Mucosa of descending colon (tissue), 3 donors: ENCODE measurements at regions not wholly inside any gene's neighbourhood (a gene's known extent, or its start where the extent isn't known, plus 50 kb on each side); places are given as distances from the start of the nearest gene placed in this dataset.

Experiments
- ATAC-seq: fragments of 200-7000 bp; cut with Tn5 transposase; one replicate; pipeline ENCODE4 v1.9.1; 2020; ENCODE audit warnings: mild to moderate bottlenecking, moderate library complexity
- DNase-seq, 3 donors: peaks; one replicate each; pipeline ENCODE4 v3.0.0-alpha.2; 2020
- H3K36me3 ChIP-seq: fragments of 200-600 bp; one replicate; pipeline ENCODE4 v1.8.0; 2021; ENCODE audit warnings: low read depth, mild to moderate bottlenecking
- H3K4me1 ChIP-seq: fragments of 200-600 bp; one replicate; pipeline ENCODE4 v1.8.0; 2021; ENCODE audit warnings: low read depth, mild to moderate bottlenecking
- H3K4me3 ChIP-seq: fragments of 200-600 bp; one replicate; pipeline ENCODE4 v1.8.0; 2021; ENCODE audit warnings: mild to moderate bottlenecking
- H3K9me3 ChIP-seq: fragments of 200-600 bp; one replicate; pipeline ENCODE4 v1.8.0; 2021; ENCODE audit warnings: mild to moderate bottlenecking
- intact Hi-C, 2 donors: fragments of 100-400 bp; cut with DNase I in 1 of 2; cut with micrococcal nuclease in 1 of 2; formaldehyde crosslinking; loops; one replicate each; pipeline versions ENCODE4 v1.11.0 to v1.11.1; 2022; cut with DNase I, micrococcal nuclease
- TF ChIP-seq, protein P1 (sequence below): fragments of 200-600 bp; IDR thresholded peaks from one replicate; pipeline ENCODE4 v1.8.0; 2022; ENCODE audit warnings: antibody characterized with exemption, mild to moderate bottlenecking
- donor health status: DM: no; HTN: no; CAD: no; lungs with moderate emphysema.
- donor health status: DM: no; HTN: no; CAD: no.
- donor health status: DM: no; HTN: yes; CAD: no.

GRCh38 chr16:80015566-80015965, 415.0 kb upstream of the MAF start:
- H3K4me1 ChIP-seq = no peaks in the 10 kb centered on the region
- intact Hi-C loops = no loop called here
- no peak for DNase-seq
- TF ChIP-seq, protein P1, sequence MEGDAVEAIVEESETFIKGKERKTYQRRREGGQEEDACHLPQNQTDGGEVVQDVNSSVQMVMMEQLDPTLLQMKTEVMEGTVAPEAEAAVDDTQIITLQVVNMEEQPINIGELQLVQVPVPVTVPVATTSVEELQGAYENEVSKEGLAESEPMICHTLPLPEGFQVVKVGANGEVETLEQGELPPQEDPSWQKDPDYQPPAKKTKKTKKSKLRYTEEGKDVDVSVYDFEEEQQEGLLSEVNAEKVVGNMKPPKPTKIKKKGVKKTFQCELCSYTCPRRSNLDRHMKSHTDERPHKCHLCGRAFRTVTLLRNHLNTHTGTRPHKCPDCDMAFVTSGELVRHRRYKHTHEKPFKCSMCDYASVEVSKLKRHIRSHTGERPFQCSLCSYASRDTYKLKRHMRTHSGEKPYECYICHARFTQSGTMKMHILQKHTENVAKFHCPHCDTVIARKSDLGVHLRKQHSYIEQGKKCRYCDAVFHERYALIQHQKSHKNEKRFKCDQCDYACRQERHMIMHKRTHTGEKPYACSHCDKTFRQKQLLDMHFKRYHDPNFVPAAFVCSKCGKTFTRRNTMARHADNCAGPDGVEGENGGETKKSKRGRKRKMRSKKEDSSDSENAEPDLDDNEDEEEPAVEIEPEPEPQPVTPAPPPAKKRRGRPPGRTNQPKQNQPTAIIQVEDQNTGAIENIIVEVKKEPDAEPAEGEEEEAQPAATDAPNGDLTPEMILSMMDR = no peak
- H3K4me3 ChIP-seq = no peak overlapping the region
- no peaks in the 10 kb centered on the region for H3K36me3 ChIP-seq
- H3K9me3 ChIP-seq = no peaks in the 10 kb centered on the region
- ATAC-seq = no peak

GRCh38 chr16:80014241-80014939, 413.9 kb upstream of the MAF start:
- intact Hi-C loops = no loop called here
- Histone ChIP-seq H3K4me1 (no peaks in the 10 kb centered on the region), H3K4me3 (no peak overlapping the region), H3K9me3 (no peaks in the 10 kb centered on the region), H3K36me3 (no peaks in the 10 kb centered on the region)
- TF ChIP-seq, protein P1 = no peak
- DNase-seq (no peak), ATAC-seq (no peak)

GRCh38 chr16:80012586-80012985, 412.0 kb upstream of the MAF start:
- no peak for DNase-seq
- H3K4me3 ChIP-seq = no peak overlapping the region
- no peak for ATAC-seq
- no peaks in the 10 kb centered on the region for H3K4me1 ChIP-seq
- H3K9me3 ChIP-seq = no peaks in the 10 kb centered on the region
- intact Hi-C loops = no loop called here
- TF ChIP-seq, protein P1 = no peak
- no peaks in the 10 kb centered on the region for H3K36me3 ChIP-seq

GRCh38 chr16:80009971-80010659, 409.6 kb upstream of the MAF start:
- Histone ChIP-seq H3K4me3 (no peak overlapping the region), H3K36me3 (no peaks in the 10 kb centered on the region), H3K4me1 (no peaks in the 10 kb centered on the region), H3K9me3 (no peaks in the 10 kb centered on the region)
- peak in 1 of 3 donors; percentile 9 for DNase-seq
- ATAC-seq = peak; percentile 32
- TF ChIP-seq, protein P1 = no peak
- intact Hi-C loops = no loop called here

DNA sequence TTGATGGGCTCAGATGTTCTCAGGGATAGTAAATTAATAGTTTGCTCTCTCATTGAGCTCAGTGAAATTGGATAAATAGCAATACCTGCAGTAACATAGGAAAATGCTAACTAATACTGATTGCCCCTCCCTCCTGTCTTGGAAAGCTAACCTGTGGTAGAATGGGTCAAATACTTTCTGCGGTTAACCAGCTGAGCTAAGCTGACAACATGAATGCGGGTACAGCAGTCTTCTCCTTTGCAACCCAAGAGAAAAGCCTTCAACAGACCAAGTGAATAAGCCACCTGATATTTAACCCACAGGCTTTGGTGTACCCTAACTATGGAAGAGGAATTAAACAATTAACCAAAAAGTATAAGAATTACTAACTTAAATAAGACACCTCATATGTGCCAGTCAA, 408.3 kb upstream of the MAF start:
- ATAC-seq (no peak), DNase-seq (no peak)
- no peak overlapping the region for H3K4me3 ChIP-seq
- H3K36me3 ChIP-seq = no peaks in the 10 kb centered on the region
- no peaks in the 10 kb centered on the region for H3K9me3 ChIP-seq
- H3K4me1 ChIP-seq = no peaks in the 10 kb centered on the region
- intact Hi-C loops = no loop called here
- TF ChIP-seq, protein P1 = no peak
